SK-N-SH (cell line): ENCODE measurements at regions not wholly inside any gene's neighbourhood (a gene's known extent, or its start where the extent isn't known, plus 50 kb on each side); places are given as distances from the start of the nearest gene placed in this dataset.

Experiments used
- CTCF ChIA-PET: fragments of 300-600, 350-600 bp; formaldehyde crosslinking; extraction: SDS; loops from one replicate; lab custom pipeline; 2021; lab: Yijun Ruan, JAX
- POLR2A ChIA-PET: fragments of 350-600 bp; sonication (Branson Sonifier 250); formaldehyde crosslinking; extraction: SDS; loops from one replicate; lab custom pipeline; 2020; ENCODE audit warnings: antibody characterized with exemption, inconsistent platforms; lab: Yijun Ruan, JAX
- DNase-seq: peaks from one replicate; pipeline ENCODE4 v3.0.0; 2012
- H2AFZ ChIP-seq: fragments of 200-600 bp; sonication (generic); 2 replicates; pipeline ENCODE4 v1.8.1; 2016; ENCODE audit warnings: antibody characterized with exemption, mild to moderate bottlenecking, low read depth
- H3F3A ChIP-seq: fragments of 200-600 bp; sonication (generic); replicated peaks from 2 replicates; pipeline ENCODE3; 2016; ENCODE audit warnings: antibody characterized with exemption, mild to moderate bottlenecking; ENCODE audit not compliant: insufficient read depth
- H3K27ac ChIP-seq, 2 experiments: fragments of 200-500 bp in 1 of 2; fragments of 200-600 bp in 1 of 2; sonication (Bioruptor generic) in 1 of 2; sonication (generic), shearing (Covaris generic) in 1 of 2; 2 replicates each; pipeline versions ENCODE4 v1.5.1 to v1.6.1; 2014 to 2016; ENCODE audit warnings: low read depth in 2 of 2, inconsistent platforms in 1 of 2, low read length in 1 of 2, mild to moderate bottlenecking in 1 of 2, mixed read lengths in 1 of 2
- H3K27me3 ChIP-seq: fragments of 200-600 bp; sonication (generic), shearing (Covaris generic); 2 replicates; pipeline ENCODE4 v1.6.1; 2016; ENCODE audit warnings: mixed run types; ENCODE audit not compliant: insufficient read depth
- H3K36me3 ChIP-seq, 2 experiments: fragments of 200-500 bp in 1 of 2; fragments of 200-600 bp in 1 of 2; sonication (Bioruptor generic) in 1 of 2; sonication (generic) in 1 of 2; replicated peaks in 1 of 2; 2 replicates each; pipeline versions ENCODE3 to v1.5.1; 2014 to 2016; ENCODE audit warnings: low read length in 1 of 2, mild to moderate bottlenecking in 1 of 2; ENCODE audit not compliant: insufficient read depth in 2 of 2, control insufficient read depth in 1 of 2
- H3K4me1 ChIP-seq, 2 experiments: fragments of 200-500 bp in 1 of 2; fragments of 200-600 bp in 1 of 2; sonication (Bioruptor generic) in 1 of 2; sonication (generic), shearing (Covaris generic) in 1 of 2; 2 replicates each; pipeline versions ENCODE4 v1.5.1 to v1.6.1; 2014 to 2016; ENCODE audit warnings: low read depth in 1 of 2, low read length in 1 of 2, mixed run types in 1 of 2; ENCODE audit not compliant: insufficient read depth in 2 of 2, control insufficient read depth in 1 of 2
- H3K4me2 ChIP-seq: fragments of 200-600 bp; sonication (generic), shearing (Covaris generic); 2 replicates; pipeline ENCODE4 v1.6.1; 2017; ENCODE audit warnings: mixed run types
- H3K4me3 ChIP-seq, 2 experiments: fragments of 200-500 bp in 1 of 2; fragments of 200-600 bp in 1 of 2; sonication (Bioruptor generic) in 1 of 2; sonication (generic), shearing (Covaris generic) in 1 of 2; 2 replicates each; pipeline versions ENCODE4 v1.5.1 to v1.8.1; 2014 to 2016; ENCODE audit warnings: low read depth in 2 of 2, inconsistent platforms in 1 of 2, low read length in 1 of 2, mild to moderate bottlenecking in 1 of 2, mixed read lengths in 1 of 2, moderate library complexity in 1 of 2
- H3K79me2 ChIP-seq: fragments of 200-600 bp; sonication (generic); 2 replicates; pipeline ENCODE4 v1.8.1; 2017; ENCODE audit warnings: mild to moderate bottlenecking; ENCODE audit not compliant: insufficient read depth
- H3K9ac ChIP-seq: fragments of 200-600 bp; sonication (generic); 2 replicates; pipeline ENCODE4 v1.6.1; 2017; ENCODE audit warnings: mixed run types
- H3K9me2 ChIP-seq: fragments of 200-600 bp; sonication (generic); 2 replicates; pipeline ENCODE4 v1.6.1; 2017; ENCODE audit warnings: mixed run types
- H3K9me3 ChIP-seq: fragments of 200-600 bp; sonication (generic); 2 replicates; pipeline ENCODE4 v1.6.1; 2017; ENCODE audit warnings: mixed run types, mild to moderate bottlenecking, moderate library complexity
- H4K20me1 ChIP-seq: fragments of 200-600 bp; sonication (generic); 2 replicates; pipeline ENCODE4 v1.6.1; 2017; ENCODE audit warnings: mild to moderate bottlenecking, mixed run types; ENCODE audit not compliant: insufficient read depth
- EP300 ChIP-seq, 2 experiments: IDR thresholded peaks; 2 replicates each; pipeline versions ENCODE4 v1.4.0 to v1.6.1; 2012; ENCODE audit warnings: borderline replicate concordance in 1 of 2, low read depth in 1 of 2, low read length in 1 of 2
- NRF1 ChIP-seq: IDR thresholded peaks from 2 replicates; pipeline ENCODE4 v1.6.1; 2012; ENCODE audit warnings: low read depth, mild to moderate bottlenecking, low read length
- POLR2AphosphoS5 ChIP-seq: IDR thresholded peaks from 2 replicates; pipeline ENCODE4 v1.6.1; 2012; ENCODE audit warnings: low read depth, low read length
- REST ChIP-seq: IDR thresholded peaks from 2 replicates; pipeline ENCODE4 v1.6.1; 2012; ENCODE audit warnings: mild to moderate bottlenecking, low read depth, low read length, moderate library complexity
- SMC3 ChIP-seq: IDR thresholded peaks from 2 replicates; pipeline ENCODE4 v1.6.1; 2012; ENCODE audit warnings: low read depth, low read length, improper control_type of control experiment
- USF1 ChIP-seq: IDR thresholded peaks from 2 replicates; pipeline ENCODE4 v1.4.0; 2012; ENCODE audit warnings: low read depth, borderline replicate concordance
- WGBS: methylation state at CpG from one replicate; pipeline ENCODE4 v1.1.6; 2017; ENCODE audit warnings: low lambda C conversion rate; 5-methylcytosine and 5-hydroxymethylcytosine counted together
- TF ChIP-seq, protein P1 (sequence below): fragments of 150-350 bp; IDR thresholded peaks from 2 replicates; pipeline ENCODE4 v1.6.1; 2016; ENCODE audit warnings: mild to moderate bottlenecking, low read depth, low read length

- Histone ChIP-seq H3K9me2 (no peaks in the 10 kb centered on the region), H3F3A (no peaks in the 10 kb centered on the region), H3K4me3 (no peak overlapping the region), H4K20me1 (no peaks in the 10 kb centered on the region), H3K9ac (no peak overlapping the region), H3K36me3 (no peaks in the 10 kb centered on the region), H3K79me2 (no peaks in the 10 kb centered on the region)
- no peak for TF ChIP-seq EP300 (IDR thresholded peaks at IDR 0.05; ENCODE audit: borderline replicate concordance in 1 of 2, low read depth in 1 of 2, low read length in 1 of 2)
- no peak for TF ChIP-seq POLR2AphosphoS5
- TF ChIP-seq REST, result peak; percentile 87
- TF ChIP-seq USF1, result no peak
- no peak for TF ChIP-seq SMC3
- TF ChIP-seq, protein P1, sequence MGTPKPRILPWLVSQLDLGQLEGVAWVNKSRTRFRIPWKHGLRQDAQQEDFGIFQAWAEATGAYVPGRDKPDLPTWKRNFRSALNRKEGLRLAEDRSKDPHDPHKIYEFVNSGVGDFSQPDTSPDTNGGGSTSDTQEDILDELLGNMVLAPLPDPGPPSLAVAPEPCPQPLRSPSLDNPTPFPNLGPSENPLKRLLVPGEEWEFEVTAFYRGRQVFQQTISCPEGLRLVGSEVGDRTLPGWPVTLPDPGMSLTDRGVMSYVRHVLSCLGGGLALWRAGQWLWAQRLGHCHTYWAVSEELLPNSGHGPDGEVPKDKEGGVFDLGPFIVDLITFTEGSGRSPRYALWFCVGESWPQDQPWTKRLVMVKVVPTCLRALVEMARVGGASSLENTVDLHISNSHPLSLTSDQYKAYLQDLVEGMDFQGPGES, result no peak
- no peak for TF ChIP-seq NRF1
- TF ChIP-seq, all 33 proteins: peak for 1
- no peaks in the 10 kb centered on the region for H3K4me1 ChIP-seq
- no peak for DNase-seq
- H3K27me3 ChIP-seq, result no peaks in the 10 kb centered on the region
- CTCF ChIA-PET, result interaction anchor here (0.9 to 1.0 kb wide), 2 partner anchors 9 to 38 kb away, joined by 3 read pairs; no protein-coding TSS in a partner anchor
- POLR2A ChIA-PET, result no interaction called here
- H3K9me3 ChIP-seq, result no peaks in the 10 kb centered on the region
- no peak overlapping the region for H3K4me2 ChIP-seq
- H2AFZ ChIP-seq, result no peak overlapping the region
- WGBS, result 41% methylated on average over 2 of the region's 2 CpGs
- H3K27ac ChIP-seq, result no peak overlapping the region
Measured at GRCh38 chr6:88483424-88483823, 317.3 kb upstream of the CNR1 start.

DNA sequence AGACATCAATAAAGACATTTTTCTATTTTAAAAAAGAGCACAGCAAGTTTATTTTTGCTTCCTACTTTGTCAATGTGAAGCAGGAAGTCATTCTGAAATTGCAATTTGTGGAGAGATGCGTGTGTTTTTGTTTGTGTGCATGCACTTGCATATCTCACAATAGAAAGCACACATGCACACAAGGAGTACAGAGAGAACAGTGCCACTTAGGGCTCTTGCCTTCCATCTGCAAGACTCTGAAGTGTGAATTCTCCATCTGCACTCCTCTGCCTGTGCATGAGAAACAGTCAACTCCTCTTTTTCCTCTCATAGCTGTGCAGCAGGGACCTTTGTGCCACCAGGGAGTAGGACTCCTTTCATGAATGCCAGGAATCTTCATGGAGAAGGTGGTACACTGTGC, 316.3 kb upstream of the CNR1 start:
- H3K27me3 ChIP-seq, result no peaks in the 10 kb centered on the region
- H3K9me3 ChIP-seq, result no peaks in the 10 kb centered on the region
- H3K79me2 ChIP-seq, result no peaks in the 10 kb centered on the region
- H3K27ac ChIP-seq, result no peak overlapping the region
- H4K20me1 ChIP-seq, result no peaks in the 10 kb centered on the region
- no peak overlapping the region for H3K9ac ChIP-seq
- ChIA-PET CTCF (no interaction called here), POLR2A (no interaction called here)
- 24% methylated on average over 1 of the region's 1 CpG for WGBS
- H3K36me3 ChIP-seq, result no peaks in the 10 kb centered on the region
- H2AFZ ChIP-seq, result no peak overlapping the region
- H3F3A ChIP-seq, result no peaks in the 10 kb centered on the region
- H3K9me2 ChIP-seq, result no peaks in the 10 kb centered on the region
- TF ChIP-seq, protein P1, result no peak
- no peak overlapping the region for H3K4me2 ChIP-seq
- no peaks in the 10 kb centered on the region for H3K4me1 ChIP-seq
- DNase-seq, result no peak
- H3K4me3 ChIP-seq, result no peak overlapping the region
